ENCODE measurements at regions not wholly inside any gene's neighbourhood (a gene's known extent, or its start where the extent isn't known, plus 50 kb on each side); places are given as distances from the start of the nearest gene placed in this dataset.

DNA sequence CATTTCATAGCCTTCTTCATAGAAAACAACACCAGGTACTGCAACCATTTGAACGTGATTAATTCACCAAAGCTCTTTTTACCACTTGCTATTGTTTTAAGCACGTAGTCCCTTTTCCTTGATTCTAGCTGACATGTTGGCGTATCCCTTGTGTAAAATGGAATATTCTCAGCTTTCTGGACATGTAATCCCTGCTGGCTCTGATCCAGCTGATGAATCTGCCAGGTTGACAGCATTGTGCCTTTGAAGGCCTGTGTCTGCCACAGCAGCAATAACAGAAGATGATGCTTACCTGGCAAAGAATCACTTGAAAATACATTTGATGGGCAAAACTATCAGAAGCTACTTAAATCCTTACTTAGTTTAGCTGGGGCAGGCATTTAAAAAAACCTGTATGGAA lies 81.0 kb upstream of the CCDC150 start:
- ChIA-PET POLR2A (ENCODE audit: low non-redundant PET) (no interaction called here), CTCF (no interaction called here)
- TF ChIP-seq, protein P1, sequence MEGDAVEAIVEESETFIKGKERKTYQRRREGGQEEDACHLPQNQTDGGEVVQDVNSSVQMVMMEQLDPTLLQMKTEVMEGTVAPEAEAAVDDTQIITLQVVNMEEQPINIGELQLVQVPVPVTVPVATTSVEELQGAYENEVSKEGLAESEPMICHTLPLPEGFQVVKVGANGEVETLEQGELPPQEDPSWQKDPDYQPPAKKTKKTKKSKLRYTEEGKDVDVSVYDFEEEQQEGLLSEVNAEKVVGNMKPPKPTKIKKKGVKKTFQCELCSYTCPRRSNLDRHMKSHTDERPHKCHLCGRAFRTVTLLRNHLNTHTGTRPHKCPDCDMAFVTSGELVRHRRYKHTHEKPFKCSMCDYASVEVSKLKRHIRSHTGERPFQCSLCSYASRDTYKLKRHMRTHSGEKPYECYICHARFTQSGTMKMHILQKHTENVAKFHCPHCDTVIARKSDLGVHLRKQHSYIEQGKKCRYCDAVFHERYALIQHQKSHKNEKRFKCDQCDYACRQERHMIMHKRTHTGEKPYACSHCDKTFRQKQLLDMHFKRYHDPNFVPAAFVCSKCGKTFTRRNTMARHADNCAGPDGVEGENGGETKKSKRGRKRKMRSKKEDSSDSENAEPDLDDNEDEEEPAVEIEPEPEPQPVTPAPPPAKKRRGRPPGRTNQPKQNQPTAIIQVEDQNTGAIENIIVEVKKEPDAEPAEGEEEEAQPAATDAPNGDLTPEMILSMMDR (conservative IDR thresholded peaks at IDR 0.05; ENCODE audit: low read depth) = no peak
- DNase-seq (ENCODE audit: low spot score) = no peak
- H3K27ac ChIP-seq = no peak overlapping the region

DNA sequence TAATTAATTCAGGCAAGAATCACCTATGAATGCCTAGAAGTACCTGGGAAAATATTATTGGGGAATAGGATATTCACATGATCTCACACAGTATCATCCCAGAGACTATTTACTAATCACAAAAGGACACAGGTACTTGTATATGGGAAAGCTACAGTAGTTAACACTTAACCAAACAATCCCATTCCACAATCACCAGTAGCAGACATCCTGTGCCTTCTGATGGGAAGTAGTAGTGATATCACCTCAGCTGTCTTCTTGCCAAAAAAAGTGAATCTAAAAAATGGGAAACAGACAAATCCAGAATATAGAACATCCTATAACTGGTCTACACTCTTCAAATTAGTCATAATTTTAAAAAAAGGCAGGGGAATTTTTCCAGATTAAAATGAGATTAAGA lies 75.6 kb upstream of the CCDC150 start:
- H3K27ac ChIP-seq = no peak overlapping the region
- CTCF ChIA-PET = no interaction called here
- DNase-seq (ENCODE audit: low spot score) = no peak
- POLR2A ChIA-PET (ENCODE audit: low non-redundant PET) = no interaction called here
- TF ChIP-seq, protein P1 (conservative IDR thresholded peaks at IDR 0.05; ENCODE audit: low read depth) = no peak

DNA sequence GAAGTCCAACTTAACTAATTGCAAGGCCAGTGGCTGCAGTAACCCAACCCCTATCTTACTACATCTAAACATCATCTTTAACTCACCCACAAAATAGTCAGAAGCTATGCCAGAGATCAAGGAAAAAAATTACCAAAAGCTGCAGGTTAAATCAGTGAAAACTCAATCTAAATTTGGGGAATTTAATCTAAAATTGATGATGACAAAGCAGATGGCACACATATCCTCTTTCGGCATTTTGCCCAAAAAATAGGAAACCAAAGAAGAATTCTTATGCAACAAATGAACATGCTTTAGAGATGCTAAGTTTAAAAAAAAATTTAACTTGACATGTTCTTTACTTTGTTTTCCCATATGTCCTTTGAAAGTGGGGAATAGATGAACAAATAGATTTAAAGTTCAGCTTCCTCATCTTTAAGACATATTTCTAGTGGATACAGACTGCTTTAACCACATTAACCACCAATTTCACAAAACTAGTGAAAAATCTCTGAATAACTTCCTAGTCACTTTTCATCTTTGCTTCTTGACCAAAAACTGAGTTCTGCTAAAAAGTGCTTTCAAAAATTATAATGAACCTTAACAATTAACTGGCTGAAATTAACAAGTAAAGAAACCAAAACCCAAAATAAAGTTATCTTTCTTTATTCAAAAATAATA lies 74.3 kb upstream of the CCDC150 start:
- no peak overlapping the region for H3K27ac ChIP-seq
- DNase-seq (ENCODE audit: low spot score) = no peak
- TF ChIP-seq, protein P1 (conservative IDR thresholded peaks at IDR 0.05; ENCODE audit: low read depth) = no peak
- ChIA-PET CTCF (interaction anchor here (0.6 kb wide), 1 partner anchor 17 kb away, joined by 4 read pairs; no protein-coding TSS in a partner anchor), POLR2A (ENCODE audit: low non-redundant PET) (interaction anchor here (0.6 kb wide), 1 partner anchor 28 kb away, joined by 8 read pairs; no protein-coding TSS in a partner anchor)

DNA sequence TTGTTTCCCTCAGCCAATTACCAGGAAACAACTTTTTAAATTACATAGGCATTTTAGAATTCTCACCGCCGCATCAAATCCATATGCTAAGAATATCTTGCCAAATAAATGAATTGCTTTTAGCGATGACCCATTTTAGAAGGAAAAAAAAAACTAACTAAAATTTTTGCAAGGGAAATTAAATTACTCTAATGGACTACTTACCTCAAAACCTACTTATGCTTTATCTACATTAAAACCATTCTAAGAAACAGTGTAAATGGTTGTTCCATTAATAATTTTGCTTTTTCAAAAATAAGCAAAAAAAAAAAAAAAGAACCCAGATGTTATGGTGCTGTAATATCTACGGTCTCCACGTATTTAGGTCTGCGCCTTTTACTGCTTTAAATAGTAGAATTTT lies 73.5 kb upstream of the CCDC150 start:
- ChIA-PET CTCF (interaction anchor here (0.6 to 0.8 kb wide), 3 partner anchors 17 to 1056 kb away, joined by 4 to 12 read pairs (median 4); no protein-coding TSS in a partner anchor), POLR2A (ENCODE audit: low non-redundant PET) (no interaction called here)
- no peak overlapping the region for H3K27ac ChIP-seq
- TF ChIP-seq, protein P1 (conservative IDR thresholded peaks at IDR 0.05; ENCODE audit: low read depth) = no peak
- no peak for DNase-seq (ENCODE audit: low spot score)

DNA sequence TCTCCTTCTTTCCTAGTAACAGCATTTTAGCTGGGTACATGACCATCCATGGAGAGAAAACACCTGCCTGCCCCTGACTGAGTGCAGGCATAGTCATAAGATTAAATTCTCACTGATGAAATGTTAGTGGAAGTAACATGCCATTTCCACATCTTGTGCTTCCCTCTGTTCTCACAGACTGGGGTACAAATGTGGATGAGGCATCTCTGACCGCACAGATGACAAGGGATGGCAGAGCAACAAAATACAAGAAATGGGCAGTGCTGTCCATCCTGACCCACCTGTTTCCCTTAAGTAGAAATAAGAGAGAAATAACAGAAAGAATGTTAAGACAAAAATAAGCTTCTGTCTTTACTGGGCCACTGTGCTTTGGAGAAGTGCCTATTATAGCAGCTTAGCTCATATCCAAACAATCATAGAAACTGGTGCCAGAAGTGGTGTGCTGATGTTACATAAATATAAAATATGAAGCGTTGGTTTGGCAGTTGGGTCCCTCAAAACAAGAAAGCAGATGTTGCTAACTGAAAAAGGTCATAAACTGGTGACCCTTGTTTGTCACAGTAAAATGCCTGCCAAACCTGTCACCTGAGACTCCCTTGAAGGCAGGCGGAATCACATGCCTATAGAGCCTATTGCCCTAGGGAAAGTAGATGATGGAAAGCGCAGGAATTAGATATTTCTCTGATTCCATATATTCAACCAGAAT lies 72.4 kb upstream of the CCDC150 start:
- no peak for DNase-seq (ENCODE audit: low spot score)
- POLR2A ChIA-PET (ENCODE audit: low non-redundant PET) = no interaction called here
- TF ChIP-seq, protein P1 (conservative IDR thresholded peaks at IDR 0.05; ENCODE audit: low read depth) = no peak
- no peak overlapping the region for H3K27ac ChIP-seq
- CTCF ChIA-PET = no interaction called here

DNA sequence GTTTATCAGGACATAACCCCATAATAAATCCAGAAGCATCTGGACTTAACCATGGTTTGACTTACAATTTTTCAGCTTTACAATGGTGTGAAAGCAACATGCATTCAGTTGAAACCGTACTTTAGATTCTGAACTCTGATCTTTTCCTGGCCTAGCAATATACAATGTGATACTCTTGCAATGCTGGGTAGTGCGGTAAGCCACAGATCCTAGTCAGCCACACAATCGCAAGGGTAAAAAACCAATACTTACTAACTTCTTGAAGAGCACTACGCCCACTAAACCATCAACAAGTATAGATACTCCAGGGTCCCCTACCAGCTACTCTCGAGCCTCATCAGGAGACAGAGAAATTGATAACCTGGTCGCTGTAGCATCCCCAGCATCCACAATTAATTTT lies 71.0 kb upstream of the CCDC150 start:
- POLR2A ChIA-PET (ENCODE audit: low non-redundant PET) = no interaction called here
- no peak for DNase-seq (ENCODE audit: low spot score)
- no peak overlapping the region for H3K27ac ChIP-seq
- CTCF ChIA-PET = no interaction called here
- TF ChIP-seq, protein P1 (conservative IDR thresholded peaks at IDR 0.05; ENCODE audit: low read depth) = no peak

Measured in RWPE1 (cell line).